NOMO-1 (cell line): ENCODE measurements at regions not wholly inside any gene's neighbourhood (a gene's known extent, or its start where the extent isn't known, plus 50 kb on each side); places are given as distances from the start of the nearest gene placed in this dataset.

Experiments
- DNase-seq, 2 experiments: peaks; one replicate each; lab custom pipeline; 2025; ENCODE audit not compliant: unreplicated experiment in 2 of 2; lab: John Stamatoyannopoulos, UW

DNA sequence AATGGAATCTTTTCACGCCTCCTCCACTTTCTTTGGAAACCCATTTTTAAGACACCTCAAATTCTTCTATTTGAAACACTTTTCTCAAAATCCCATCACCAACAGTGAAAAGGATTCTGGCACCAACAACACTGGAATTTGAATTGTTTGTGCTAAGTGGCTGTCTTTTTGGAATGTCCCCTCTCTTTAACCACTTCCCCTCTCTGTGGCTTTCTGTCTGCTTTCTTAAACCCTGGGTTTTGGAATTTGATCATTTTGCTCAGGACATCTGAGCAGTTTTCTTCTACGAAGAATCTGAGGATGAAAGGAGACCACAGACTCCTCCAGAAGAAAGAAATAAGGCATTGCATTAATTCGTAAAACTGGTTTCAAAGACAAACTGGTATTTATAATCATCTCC, 89.0 kb downstream of the MXRA5 start:
- no peak for DNase-seq

DNA sequence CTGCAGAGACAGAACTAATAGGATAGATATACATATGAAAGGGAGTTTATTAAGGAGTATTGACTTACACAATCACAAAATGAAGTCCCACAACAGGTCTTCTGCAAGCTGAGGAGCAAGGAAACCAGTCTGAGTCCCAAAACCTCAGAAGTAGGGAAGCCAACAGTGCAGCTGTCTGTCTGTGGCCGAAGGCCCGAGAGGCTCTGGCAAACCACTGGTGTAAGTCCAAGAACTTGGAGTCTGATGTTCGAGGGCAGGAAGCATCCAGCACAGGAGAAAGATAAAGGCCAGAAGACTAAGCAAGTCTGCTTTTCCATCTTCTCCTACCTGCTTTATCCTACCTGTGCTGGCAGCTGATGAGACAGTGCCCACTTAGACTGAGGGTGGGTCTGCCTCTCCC, 89.6 kb downstream of the MXRA5 start:
- no peak for DNase-seq

DNA sequence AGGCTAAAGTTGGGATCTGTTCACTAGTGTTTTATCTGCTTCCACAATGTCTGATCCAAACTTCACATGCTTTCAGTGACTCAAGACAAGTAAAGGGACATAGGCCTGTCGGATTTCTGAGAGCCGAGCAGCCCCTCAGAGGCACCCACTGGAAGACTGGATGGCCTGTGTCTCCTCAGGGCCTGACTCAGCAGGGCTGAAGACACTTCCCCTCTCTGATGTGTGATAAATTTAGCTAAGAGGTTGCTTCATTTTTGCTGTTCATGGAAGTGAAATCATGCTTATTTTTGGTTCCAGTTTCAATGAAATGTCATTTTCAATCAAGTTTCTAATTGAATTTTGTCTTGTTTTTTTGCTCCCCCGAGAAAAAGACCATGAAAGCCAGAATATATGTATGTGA, 93.7 kb downstream of the MXRA5 start:
- DNase-seq, result peak; percentile 76 to 91

DNA sequence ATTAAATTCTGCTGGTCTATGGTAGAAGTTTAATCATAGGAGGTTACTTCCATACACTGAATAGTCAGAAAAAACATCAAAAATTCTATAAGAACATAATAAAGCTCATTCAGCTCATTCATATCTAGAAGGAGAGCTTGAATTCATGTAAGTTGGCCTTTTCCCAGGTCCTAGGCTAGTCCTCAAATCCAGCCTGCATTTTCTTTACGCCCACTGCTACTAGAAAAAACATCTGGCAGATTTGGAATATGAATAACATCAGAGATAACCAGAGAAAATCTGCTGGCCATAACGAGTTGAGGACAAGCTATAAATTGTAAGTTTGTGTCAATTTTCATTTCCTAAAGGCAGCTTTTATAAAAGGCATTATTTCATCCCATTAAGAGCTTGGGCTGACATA, 95.5 kb downstream of the MXRA5 start:
- no peak for DNase-seq

DNA sequence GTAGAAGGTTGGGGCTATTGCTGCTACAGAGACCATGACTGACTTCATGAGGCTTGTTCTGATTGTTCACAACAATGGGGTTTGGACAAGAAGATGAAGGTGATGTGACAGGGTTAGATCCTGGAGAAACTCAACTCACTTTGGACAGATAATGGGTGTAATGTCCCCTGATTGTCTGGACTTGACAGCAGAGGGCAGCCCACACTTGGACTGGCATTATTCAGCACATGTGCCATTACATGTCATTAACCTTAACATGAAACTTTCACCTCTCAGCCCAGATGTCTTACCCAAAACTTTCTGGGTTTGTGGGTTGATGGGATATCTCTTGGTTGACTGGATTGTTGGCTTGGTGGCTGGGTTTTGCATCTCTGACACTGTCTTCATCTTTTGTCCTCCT, 101.5 kb downstream of the MXRA5 start:
- no peak for DNase-seq

DNA sequence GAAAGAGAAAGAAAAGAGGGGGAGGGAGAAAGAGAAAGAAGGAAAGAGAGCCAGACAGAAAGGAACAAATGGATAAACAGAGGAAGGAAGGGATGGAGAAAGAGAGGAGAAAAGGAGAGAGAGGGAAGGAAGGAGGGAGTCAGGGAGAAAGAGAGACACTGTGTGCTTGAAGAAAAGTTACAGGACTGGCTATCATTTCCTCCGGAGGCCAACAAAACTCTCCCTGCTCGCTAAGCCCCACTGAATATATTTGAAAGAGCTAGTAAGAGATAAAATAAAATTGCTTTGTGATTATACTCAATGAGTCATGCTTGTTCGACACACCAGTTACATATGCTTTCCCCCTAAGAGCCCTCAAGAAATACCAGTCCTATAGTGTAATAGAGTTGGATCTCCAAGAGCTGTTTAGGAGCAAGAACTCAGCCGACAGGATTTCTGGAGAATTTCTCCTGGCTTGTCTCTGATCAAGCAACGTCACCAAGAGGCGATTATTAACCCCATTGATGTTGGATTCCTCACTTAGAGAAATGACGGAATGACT, 102.2 kb downstream of the MXRA5 start:
- no peak for DNase-seq

DNA sequence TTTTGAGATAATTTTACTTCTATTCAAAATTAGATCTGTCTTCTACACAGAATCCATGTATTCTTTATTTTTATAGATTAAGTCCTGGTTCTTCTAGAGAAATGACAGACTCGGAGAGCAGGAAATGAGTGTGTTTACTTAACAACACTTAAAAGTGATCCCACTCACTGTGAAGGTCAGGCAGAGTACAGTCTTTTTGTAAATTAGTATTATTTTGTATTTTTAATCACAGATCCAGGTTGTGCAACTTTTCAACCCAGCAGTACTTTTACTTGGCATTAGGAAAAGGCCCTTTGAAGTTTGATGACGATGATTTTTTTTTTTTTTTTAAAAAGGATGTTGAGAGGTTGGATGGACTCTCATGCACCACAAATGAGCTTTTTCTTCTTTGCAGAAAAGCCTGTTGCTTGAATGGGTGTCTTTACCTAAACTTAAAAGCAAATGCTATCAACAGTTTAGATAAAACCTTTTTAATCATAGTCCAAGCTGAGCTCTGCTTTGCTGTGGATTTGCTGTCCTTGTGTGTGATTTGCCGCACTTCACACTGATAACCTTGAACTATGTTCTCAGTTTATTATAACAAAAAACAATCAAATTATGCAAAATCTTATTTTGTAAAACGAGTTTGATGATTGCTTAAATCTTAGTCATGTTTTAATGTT, 114.1 kb downstream of the MXRA5 start:
- DNase-seq, result no peak

DNA sequence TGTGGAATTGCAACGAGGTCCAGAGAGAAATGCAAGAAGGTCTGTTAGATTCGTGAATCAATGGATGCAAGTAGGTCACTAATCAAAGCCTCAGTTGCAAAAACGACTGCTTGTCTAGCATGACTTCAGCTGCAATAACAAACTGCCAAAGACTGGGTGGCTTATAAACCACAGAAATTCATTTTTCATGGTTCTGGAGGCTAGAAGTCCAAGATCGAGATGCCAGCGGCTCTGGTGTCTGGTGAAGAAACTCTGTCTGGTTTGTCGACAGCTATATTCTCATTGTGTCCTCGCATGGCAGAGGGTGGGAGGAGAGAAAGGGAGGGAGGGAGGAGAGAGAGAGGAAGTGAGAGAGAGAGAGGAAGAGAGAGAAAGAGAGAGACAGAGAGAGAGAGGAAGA, 114.7 kb downstream of the MXRA5 start:
- DNase-seq, result peak in 1 of 2 experiments; percentile 6

DNA sequence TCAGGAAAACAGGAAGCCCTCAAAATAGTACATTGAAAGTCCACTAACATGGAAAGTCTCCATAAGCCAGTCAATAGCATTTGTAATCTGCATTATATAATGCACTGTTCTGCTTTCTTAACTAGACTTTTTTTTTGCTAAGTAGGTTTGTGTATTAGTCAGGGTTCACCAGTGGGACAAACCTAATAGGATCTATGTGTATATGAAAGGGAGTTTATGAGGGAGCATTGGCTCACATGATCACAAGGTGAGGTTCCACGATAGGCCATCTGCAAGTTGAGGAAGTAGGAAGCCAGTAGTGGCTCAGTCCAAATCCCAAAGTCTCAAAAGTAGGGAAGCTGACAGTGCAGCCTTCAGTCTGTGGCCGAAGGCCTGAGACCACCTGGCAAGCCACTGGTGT, 116.0 kb downstream of the MXRA5 start:
- DNase-seq, result no peak

DNA sequence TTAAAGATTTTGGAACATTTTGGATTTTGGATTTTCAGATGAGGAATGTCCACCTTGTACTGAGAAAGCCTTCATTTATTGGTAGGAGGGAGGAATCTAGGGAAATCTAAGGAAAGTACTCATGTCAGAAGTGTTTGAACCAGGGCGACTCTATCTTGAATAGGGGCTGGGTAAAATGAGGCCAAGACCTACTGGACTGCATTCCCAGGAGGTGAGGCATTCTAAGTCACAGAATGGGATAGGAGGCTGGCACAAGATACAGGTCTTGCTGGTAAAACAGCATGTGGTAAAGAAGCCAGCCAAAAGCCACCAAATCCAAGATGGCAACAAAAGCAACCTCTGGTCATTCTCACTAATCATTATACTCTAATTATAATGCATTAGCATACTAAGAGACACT, 118.9 kb downstream of the MXRA5 start:
- DNase-seq, result no peak

DNA sequence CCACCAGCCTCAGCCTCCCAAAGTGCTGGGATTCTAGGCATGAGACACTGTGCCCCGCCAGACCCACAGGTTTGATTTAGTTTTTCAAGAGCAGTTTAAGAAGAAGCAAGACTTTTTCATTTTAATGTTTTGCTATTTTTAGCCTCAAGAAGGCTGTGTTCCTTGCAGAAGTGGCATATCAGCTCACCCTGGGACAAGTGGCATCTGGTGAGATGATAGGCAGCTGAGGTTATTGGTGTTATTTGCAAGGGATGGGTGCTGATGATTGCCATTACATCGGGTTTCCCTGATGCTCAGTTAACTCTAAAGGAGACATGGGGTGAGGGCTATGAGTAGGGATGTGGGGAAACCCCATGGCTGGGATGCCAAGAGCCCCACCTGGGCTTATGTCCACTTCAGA, 120.4 kb downstream of the MXRA5 start:
- no peak for DNase-seq

DNA sequence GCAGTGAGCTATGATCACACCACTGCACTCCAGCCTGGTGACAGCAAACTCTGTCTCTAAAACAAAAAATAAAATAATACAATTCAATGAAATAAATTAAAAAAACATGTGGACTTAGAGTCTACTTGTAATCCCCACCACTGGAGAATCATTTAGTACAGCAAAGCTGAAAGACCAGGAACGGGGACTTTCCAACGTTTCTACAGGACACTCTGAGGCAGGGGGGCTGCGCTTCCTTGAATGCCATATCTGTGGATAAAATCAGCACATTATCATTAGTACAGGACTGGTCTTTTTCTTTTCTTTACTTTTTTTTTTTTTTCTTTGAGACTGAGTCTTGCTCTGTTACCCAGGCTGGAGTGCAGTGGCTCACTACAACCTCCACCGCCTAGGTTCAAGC, 124.8 kb downstream of the MXRA5 start:
- no peak for DNase-seq

DNA sequence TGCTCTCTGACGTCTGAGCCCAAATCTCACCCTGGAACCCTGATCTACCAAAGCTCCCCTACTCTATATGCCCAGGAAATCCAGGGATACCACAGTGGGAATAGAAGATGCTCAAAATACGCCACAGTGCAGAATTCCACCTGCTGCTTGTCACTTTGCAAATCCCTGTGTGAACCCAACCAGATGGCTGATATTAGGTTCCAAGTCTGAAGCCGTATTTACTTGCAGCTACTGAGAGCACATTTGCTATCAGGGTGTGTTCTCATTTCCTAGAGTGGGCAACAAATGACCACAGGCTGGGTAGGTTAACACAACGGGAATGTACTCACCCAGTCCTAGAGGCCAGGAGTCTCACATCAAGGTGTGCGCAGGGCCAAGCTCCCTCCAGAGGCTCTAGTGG, 126.8 kb downstream of the MXRA5 start:
- DNase-seq, result no peak

DNA sequence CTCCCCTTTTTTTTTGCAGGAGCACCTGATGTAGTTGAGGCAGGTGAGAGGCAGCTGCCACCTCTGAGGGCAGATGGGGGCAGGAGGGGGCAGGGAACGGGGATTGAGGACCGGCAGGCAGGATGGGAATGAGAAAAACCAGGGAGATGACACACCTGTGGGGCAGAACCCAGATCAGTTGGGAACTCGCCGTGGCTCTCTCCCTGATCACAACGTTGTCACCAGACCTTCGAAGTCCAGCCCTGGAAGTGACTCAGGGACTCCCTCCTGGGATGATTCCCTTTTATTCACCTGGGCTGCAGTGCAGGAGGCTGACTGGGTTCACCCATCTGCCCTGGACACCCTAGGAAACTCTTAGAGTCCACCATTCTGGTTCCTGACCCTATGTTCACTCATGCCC, 127.2 kb downstream of the MXRA5 start:
- no peak for DNase-seq

DNA sequence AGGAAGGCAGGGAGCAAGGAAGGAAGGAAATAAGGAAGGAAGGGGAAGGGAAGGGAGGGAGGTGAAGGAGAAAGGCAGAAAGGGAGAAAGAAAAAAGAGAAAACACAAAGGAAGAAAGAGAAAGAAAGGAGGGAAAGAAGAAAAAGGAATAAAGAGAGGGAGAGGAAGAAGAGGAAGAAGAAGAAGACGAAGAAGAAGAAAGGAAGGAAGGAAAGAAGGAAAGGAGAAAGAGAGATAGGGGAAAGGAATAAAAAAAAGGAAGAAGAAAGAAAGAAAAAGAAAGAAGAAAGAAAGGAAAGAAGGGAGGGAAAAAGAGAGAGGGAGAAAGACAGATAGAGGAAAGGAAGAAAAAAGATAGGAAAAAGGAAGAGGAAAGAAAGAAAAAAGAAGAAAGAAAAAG, 128.0 kb downstream of the MXRA5 start:
- DNase-seq, result no peak

DNA sequence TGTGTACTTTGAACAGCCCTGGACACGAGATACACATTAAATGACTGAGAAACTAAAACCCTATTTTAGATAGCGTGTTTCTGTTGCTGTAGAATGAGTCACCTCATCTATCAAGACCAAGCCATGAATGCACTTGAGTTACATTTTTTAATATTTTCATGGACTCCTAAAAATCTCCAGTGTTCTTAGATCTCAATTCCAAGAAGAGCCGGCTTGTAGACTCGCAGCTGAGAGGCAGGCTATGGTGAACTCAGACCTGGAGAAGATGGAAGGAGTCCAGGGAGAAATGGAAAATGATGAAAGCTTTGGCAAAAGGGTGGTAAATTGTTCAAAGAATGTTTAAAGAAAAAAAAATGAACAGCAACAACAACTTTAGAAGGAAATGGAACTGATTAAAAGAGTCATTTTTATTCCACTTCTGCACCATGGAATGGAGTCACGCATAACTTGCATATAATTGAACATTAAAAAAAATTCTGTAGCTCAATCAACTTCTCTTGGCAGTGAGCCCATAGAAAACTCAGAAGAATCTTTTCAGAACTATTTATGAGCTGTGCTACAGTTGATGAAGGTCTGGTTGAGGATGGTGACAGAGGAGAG, 129.8 kb downstream of the MXRA5 start:
- no peak for DNase-seq

DNA sequence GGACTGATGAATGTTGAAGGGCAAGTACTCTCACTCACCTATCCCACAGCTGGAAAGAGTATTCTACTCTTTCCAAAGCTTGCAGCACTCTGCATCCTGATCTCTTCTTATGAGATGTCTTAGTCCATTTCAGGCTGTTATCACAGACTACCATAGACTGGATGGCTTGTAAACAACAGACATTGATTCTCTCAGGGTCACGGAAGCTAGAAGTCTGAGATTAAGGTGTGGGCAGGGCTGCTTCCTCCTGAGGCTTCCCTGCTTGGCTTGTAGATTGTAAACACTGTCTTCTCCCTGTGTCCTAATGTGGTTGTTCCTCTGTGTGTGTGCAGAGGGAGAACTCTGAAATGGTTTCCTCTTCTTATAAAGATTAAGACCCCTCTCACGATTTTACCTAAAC, 131.2 kb downstream of the MXRA5 start:
- no peak for DNase-seq

DNA sequence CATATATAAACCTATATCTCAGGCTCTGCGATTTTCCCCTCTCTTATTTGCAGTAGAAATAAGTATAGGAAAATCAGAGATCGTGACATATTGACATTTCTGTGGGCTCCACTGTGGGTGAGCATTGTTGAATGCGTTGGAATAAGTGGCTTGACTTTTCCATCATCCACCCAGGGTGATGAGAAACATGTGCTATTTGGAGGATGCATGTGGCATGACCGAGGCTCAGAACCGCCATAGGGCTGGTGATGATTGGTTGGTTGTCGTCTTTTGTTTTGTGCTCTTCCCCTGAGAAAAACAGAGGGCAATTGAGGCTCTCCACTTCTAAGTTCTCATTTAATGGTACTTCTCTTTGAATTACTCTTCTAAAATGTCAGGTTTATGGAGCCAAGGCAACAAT, 140.1 kb downstream of the MXRA5 start:
- DNase-seq, result no peak

DNA sequence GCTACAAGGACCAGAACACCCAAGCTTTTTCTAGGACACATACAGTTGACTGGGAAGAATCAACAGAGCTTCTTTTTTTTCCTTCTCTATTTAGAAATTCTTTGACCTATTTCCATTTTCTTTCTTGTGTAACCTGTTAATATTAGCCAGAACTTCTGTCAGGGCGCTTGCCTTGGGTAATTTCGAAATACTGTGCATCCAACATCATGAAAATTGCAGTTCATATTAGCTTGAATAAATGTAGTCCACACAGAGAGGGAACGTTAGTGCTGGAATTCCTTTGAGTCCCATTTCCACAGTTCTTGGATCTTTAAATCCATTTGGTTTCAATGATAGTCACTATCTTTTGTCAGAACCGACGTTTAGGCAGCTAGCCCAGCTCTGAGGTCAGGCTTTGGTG, 141.8 kb downstream of the MXRA5 start:
- no peak for DNase-seq

DNA sequence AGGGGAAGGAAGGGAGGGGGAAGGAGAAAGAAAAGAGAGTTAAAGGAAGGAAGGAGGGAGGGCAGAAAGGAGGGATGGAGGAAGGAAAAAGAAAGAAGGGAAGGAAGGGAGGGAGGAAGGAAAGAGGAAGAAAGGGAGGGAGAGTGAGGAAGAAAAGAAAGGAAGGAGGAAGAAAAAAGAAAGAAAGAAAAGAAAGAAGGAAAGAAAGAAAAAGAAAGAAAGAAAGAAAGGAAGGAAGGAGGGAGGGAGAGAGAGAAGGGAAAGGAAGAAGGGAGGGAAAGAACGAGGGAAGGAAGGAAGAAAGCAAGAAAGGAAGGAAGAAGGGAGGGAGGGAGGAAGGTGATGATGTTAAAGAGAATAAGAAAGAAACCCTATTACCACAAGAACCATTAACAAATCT, 150.6 kb downstream of the MXRA5 start:
- DNase-seq, result no peak

DNA sequence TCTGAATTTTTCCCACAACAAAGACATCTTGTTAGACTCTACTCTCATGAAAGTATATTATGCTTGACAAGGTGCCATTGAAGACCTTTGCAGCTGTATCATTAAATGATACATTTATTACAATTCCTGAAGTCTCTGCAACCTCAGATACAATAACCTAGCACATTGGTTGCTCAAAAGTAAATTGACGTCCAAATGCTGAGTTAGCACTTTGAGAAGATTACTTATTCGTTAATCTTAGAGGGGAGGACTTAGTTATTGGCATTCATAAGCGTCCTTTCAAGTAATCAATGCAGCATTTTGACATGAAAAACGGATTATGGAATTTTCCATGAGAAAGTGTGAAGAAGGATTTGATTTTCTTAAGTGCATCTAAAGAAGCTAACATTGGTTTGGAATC, 151.6 kb downstream of the ARSF start:
- DNase-seq, result no peak

DNA sequence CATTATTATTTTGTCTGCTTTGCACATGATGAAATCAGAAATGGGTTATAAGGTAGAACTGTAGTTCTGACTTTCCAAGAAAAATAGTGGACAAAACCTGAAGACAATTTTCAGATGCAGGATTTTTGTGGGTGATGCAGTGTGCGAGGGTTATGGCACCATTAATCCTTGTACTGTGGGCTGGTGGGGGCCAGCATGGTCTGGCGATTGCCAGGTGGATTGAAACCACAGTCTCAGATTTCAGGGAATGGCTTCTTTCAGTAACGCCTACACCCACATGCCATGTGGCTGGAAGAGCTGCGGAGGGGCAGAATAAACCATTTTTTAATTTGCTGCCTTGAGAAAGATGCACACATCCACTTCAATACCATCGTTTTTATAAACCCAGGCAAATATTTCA, 150.5 kb downstream of the ARSF start:
- DNase-seq, result no peak

DNA sequence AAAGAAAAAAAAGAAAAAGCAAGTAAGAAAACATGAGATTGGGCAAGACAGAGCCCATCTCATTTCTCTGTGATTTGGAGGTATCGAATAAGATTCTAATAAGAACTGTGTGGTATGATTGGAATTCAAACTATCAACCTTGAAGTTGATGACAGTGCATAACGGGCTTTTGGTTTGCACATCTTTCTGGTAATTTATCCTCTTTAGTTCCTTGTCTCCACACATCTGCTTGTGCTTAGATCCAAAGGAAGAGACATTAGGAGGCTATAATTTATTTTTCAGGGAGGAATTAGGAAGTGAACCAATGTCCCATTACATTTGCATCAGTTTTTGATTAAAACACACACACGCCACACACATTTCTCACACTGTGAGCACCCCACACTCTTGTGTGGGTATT, 149.9 kb downstream of the ARSF start:
- DNase-seq, result no peak
